ENCODE measurements at regions not wholly inside any gene's neighbourhood (a gene's known extent, or its start where the extent isn't known, plus 50 kb on each side); places are given as distances from the start of the nearest gene placed in this dataset.

GRCh38 chr4:138410266-138410665 is 168.1 kb upstream of the SLC7A11 start:
- Histone ChIP-seq H3K4me3 (ENCODE audit: low read length) (no peak overlapping the region), H3K36me3 (replicated peaks; ENCODE audit: insufficient read depth, low read length) (no peaks in the 10 kb centered on the region), H3K4me1 (ENCODE audit: low read length) (peaks cover 12% of the 10 kb centered on the region), H3K9me2 (replicated peaks; ENCODE audit: insufficient read depth, low read length) (no peaks in the 10 kb centered on the region), H3K27me3 (replicated peaks; ENCODE audit: insufficient read depth, low read length) (0 out of 2 replicates have a peak, but pooled peaks cover 5% of the 10 kb centered on the region), H3K9me3 (replicated peaks; ENCODE audit: insufficient read depth, low read length) (no peaks in the 10 kb centered on the region), H3F3A (ENCODE audit: insufficient read depth, low read length) (no peaks in the 10 kb centered on the region), H3K4me2 (ENCODE audit: low read depth, low read length) (no peak overlapping the region), H3K9ac (ENCODE audit: low read length) (no peak overlapping the region), H4K20me1 (ENCODE audit: insufficient read depth, low read length) (no peaks in the 10 kb centered on the region), H3K79me2 (ENCODE audit: low read length) (no peaks in the 10 kb centered on the region), H2AFZ (ENCODE audit: low read length) (no peak overlapping the region), H3K27ac (ENCODE audit: low read length) (no peak overlapping the region)
- no peak for DNase-seq
- TF ChIP-seq EZH2phosphoT487 (IDR thresholded peaks at IDR 0.05; ENCODE audit: low read length) (no peak), CTCF (IDR thresholded peaks at IDR 0.05; ENCODE audit: low read length) (no peak), EZH2 (optimal IDR thresholded peaks at IDR 0.05; ENCODE audit: low read depth, low read length) (no peak)

GRCh38 chr4:138409670-138410069 is 167.5 kb upstream of the SLC7A11 start:
- peak; percentile 41 for DNase-seq
- no peak for TF ChIP-seq EZH2phosphoT487 (IDR thresholded peaks at IDR 0.05; ENCODE audit: low read length)
- TF ChIP-seq EZH2 (optimal IDR thresholded peaks at IDR 0.05; ENCODE audit: low read depth, low read length): no peak
- no peak for TF ChIP-seq CTCF (IDR thresholded peaks at IDR 0.05; ENCODE audit: low read length)
- Histone ChIP-seq H3K36me3 (replicated peaks; ENCODE audit: insufficient read depth, low read length) (no peaks in the 10 kb centered on the region), H3K79me2 (ENCODE audit: low read length) (no peaks in the 10 kb centered on the region), H3F3A (ENCODE audit: insufficient read depth, low read length) (no peaks in the 10 kb centered on the region), H3K27me3 (replicated peaks; ENCODE audit: insufficient read depth, low read length) (0 out of 2 replicates have a peak, but pooled peaks cover 5% of the 10 kb centered on the region), H2AFZ (ENCODE audit: low read length) (no peak overlapping the region), H3K4me3 (ENCODE audit: low read length) (no peak overlapping the region), H3K4me1 (ENCODE audit: low read length) (peaks cover 12% of the 10 kb centered on the region), H3K9me3 (replicated peaks; ENCODE audit: insufficient read depth, low read length) (no peaks in the 10 kb centered on the region), H3K4me2 (ENCODE audit: low read depth, low read length) (peak overlapping the region; percentile 7; the same call in 1 of the 2 replicates), H3K27ac (ENCODE audit: low read length) (no peak overlapping the region), H3K9me2 (replicated peaks; ENCODE audit: insufficient read depth, low read length) (no peaks in the 10 kb centered on the region), H3K9ac (ENCODE audit: low read length) (no peak overlapping the region), H4K20me1 (ENCODE audit: insufficient read depth, low read length) (no peaks in the 10 kb centered on the region)

GRCh38 chr4:138408758-138409157 is 166.6 kb upstream of the SLC7A11 start:
- Histone ChIP-seq H3F3A (ENCODE audit: insufficient read depth, low read length) (no peaks in the 10 kb centered on the region), H3K9ac (ENCODE audit: low read length) (no peak overlapping the region), H3K4me1 (ENCODE audit: low read length) (peaks cover 12% of the 10 kb centered on the region), H3K9me3 (replicated peaks; ENCODE audit: insufficient read depth, low read length) (no peaks in the 10 kb centered on the region), H3K4me2 (ENCODE audit: low read depth, low read length) (no peak overlapping the region), H4K20me1 (ENCODE audit: insufficient read depth, low read length) (no peaks in the 10 kb centered on the region), H3K36me3 (replicated peaks; ENCODE audit: insufficient read depth, low read length) (no peaks in the 10 kb centered on the region), H3K79me2 (ENCODE audit: low read length) (no peaks in the 10 kb centered on the region), H3K9me2 (replicated peaks; ENCODE audit: insufficient read depth, low read length) (no peaks in the 10 kb centered on the region), H3K27ac (ENCODE audit: low read length) (no peak overlapping the region), H3K27me3 (replicated peaks; ENCODE audit: insufficient read depth, low read length) (0 out of 2 replicates have a peak, but pooled peaks cover 5% of the 10 kb centered on the region), H2AFZ (ENCODE audit: low read length) (no peak overlapping the region), H3K4me3 (ENCODE audit: low read length) (no peak overlapping the region)
- no peak for DNase-seq
- TF ChIP-seq EZH2phosphoT487 (IDR thresholded peaks at IDR 0.05; ENCODE audit: low read length) (no peak), CTCF (IDR thresholded peaks at IDR 0.05; ENCODE audit: low read length) (no peak), EZH2 (optimal IDR thresholded peaks at IDR 0.05; ENCODE audit: low read depth, low read length) (no peak)
